Hepatocyte (in vitro differentiated cells): ENCODE measurements at regions not wholly inside any gene's neighbourhood (a gene's known extent, or its start where the extent isn't known, plus 50 kb on each side); places are given as distances from the start of the nearest gene placed in this dataset.

ENCODE experiments used
- DNase-seq: peaks from one replicate; pipeline ENCODE4 v3.0.0-alpha.2; 2016; ENCODE audit warnings: low spot score
- H2AFZ ChIP-seq: fragments of 200-600 bp; sonication (generic); 2 replicates; pipeline ENCODE4 v1.6.0; 2016; ENCODE audit warnings: antibody characterized with exemption, mild to moderate bottlenecking
- H3K27ac ChIP-seq: fragments of 200-600 bp; sonication (generic); 2 replicates; pipeline ENCODE4 v1.5.1; 2016; ENCODE audit warnings: mild to moderate bottlenecking
- H3K27me3 ChIP-seq: fragments of 200-600 bp; sonication (generic); 2 replicates; pipeline ENCODE4 v1.6.1; 2016
- H3K36me3 ChIP-seq: fragments of 200-600 bp; sonication (generic); replicated peaks from 2 replicates; pipeline ENCODE4 v1.5.1; 2016; ENCODE audit warnings: low read depth; ENCODE audit not compliant: insufficient read depth
- H3K4me1 ChIP-seq: fragments of 200-600 bp; sonication (generic); 2 replicates; pipeline ENCODE4 v1.5.1; 2016; ENCODE audit warnings: mild to moderate bottlenecking, moderate library complexity; ENCODE audit not compliant: insufficient read depth
- H3K4me2 ChIP-seq: fragments of 200-600 bp; sonication (generic); 2 replicates; pipeline ENCODE4 v1.6.0; 2016
- H3K4me3 ChIP-seq: fragments of 200-600 bp; sonication (generic); 2 replicates; pipeline ENCODE4 v1.5.1; 2016; ENCODE audit warnings: mild to moderate bottlenecking
- H3K79me2 ChIP-seq: fragments of 200-600 bp; sonication (generic); 2 replicates; pipeline ENCODE4 v1.6.0; 2017; ENCODE audit warnings: mild to moderate bottlenecking
- H3K9me2 ChIP-seq: fragments of 200-600 bp; sonication (generic); replicated peaks from 2 replicates; pipeline ENCODE4 v1.6.0; 2017; ENCODE audit warnings: mild to moderate bottlenecking; ENCODE audit not compliant: insufficient read depth
- H3K9me3 ChIP-seq: fragments of 200-600 bp; sonication (generic); 2 replicates; pipeline ENCODE4 v1.5.1; 2016; ENCODE audit warnings: low read depth, mild to moderate bottlenecking
- H4K20me1 ChIP-seq: fragments of 200-600 bp; sonication (generic); 2 replicates; pipeline ENCODE4 v1.6.0; 2016; ENCODE audit warnings: mild to moderate bottlenecking; ENCODE audit not compliant: insufficient read depth, poor library complexity, severe bottlenecking
- CTCF ChIP-seq: fragments of 200-600 bp; sonication (generic); IDR thresholded peaks from 2 replicates; pipeline ENCODE4 v1.5.1; 2016; ENCODE audit warnings: antibody characterized with exemption, mild to moderate bottlenecking; ENCODE audit not compliant: poor library complexity
- EZH2 ChIP-seq: fragments of 200-600 bp; sonication (generic); IDR thresholded peaks from 2 replicates; pipeline ENCODE4 v1.6.1; 2016; ENCODE audit warnings: antibody characterized with exemption, mild to moderate bottlenecking, borderline replicate concordance
- EZH2phosphoT487 ChIP-seq: fragments of 200-600 bp; sonication (generic); IDR thresholded peaks from one replicate; pipeline ENCODE4 v1.6.1; 2018; ENCODE audit warnings: antibody characterized with exemption, mild to moderate bottlenecking, low read depth, moderate library complexity; ENCODE audit not compliant: unreplicated experiment, severe bottlenecking
- WGBS: methylation state at CpG from one replicate; pipeline ENCODE4 v1.1.6; 2016; ENCODE audit warnings: low lambda C conversion rate; ENCODE audit errors: missing lambda C conversion rate; 5-methylcytosine and 5-hydroxymethylcytosine counted together

DNA sequence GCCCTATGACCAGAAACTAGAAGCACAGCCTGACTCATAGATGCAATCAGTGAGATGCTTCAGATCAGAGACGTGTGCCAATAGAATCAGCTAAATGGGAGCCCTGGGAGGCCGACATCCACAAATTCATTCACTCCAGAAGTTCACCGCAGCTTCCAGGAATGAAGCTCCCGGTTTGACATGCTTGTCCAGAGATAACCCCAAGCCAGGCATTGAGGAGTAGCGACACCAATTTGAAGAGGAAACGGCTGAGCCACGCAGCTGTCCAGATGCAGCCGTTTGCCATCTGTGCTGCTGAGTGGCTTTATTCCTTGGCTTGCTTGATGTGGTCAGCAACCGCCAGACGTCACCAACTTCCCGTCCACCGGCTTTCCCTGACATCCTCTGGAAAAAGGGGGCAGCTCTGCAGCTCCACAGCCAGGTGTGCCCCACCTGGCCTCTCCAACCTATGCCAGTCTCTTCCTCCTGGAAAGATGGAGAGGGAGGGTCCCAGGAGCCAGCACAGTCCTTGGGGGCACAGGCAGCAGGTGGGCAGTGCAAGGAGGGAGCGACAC is 123.9 kb upstream of the OPCML start:
- no peaks in the 10 kb centered on the region for H3K79me2 ChIP-seq
- H4K20me1 ChIP-seq: no peaks in the 10 kb centered on the region
- H3K27ac ChIP-seq: no peak overlapping the region
- peaks cover 15% of the 10 kb centered on the region for H3K27me3 ChIP-seq
- WGBS: 89% methylated on average over 13 of the region's 13 CpGs
- no peak overlapping the region for H3K4me3 ChIP-seq
- no peak overlapping the region for H2AFZ ChIP-seq
- no peak for DNase-seq
- TF ChIP-seq EZH2 (no peak), CTCF (no peak), EZH2phosphoT487 (no peak)
- no peaks in the 10 kb centered on the region for H3K9me3 ChIP-seq
- H3K9me2 ChIP-seq: no peaks in the 10 kb centered on the region
- peaks cover 5% of the 10 kb centered on the region for H3K4me1 ChIP-seq
- H3K4me2 ChIP-seq: no peak overlapping the region
- no peaks in the 10 kb centered on the region for H3K36me3 ChIP-seq

GRCh38 chr11:133654630-133655212 is 122.4 kb upstream of the OPCML start:
- Histone ChIP-seq H3K9me2 (no peaks in the 10 kb centered on the region), H3K27me3 (peaks cover 15% of the 10 kb centered on the region), H3K27ac (no peak overlapping the region), H3K79me2 (no peaks in the 10 kb centered on the region), H3K4me1 (no peaks in the 10 kb centered on the region), H3K36me3 (no peaks in the 10 kb centered on the region), H3K4me3 (no peak overlapping the region), H4K20me1 (no peaks in the 10 kb centered on the region), H3K4me2 (no peak overlapping the region), H3K9me3 (no peaks in the 10 kb centered on the region), H2AFZ (no peak overlapping the region)
- TF ChIP-seq EZH2phosphoT487 (no peak), CTCF (no peak), EZH2 (no peak)
- DNase-seq: no peak
- WGBS: 68% methylated on average over 12 of the region's 12 CpGs

DNA sequence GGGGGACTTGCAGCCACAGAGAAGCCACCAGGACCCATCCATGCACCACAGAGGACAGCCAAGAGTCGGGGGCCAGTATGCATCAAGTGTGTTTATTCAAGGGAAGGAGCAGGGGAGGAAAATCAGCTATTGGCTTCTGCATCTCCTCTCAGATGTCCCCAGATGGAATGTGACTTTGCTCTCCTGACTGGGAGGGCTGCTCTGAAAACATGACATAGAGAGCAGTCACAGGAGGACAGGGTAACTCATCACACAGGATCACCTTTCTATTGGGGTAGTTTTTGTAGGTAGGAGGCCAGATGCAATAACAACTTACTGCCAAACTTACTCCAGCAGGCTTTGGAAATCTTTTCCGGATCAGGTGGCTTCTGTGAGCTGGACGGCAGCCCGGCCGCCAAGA is 121.0 kb upstream of the OPCML start:
- Histone ChIP-seq H3K9me2 (no peaks in the 10 kb centered on the region), H2AFZ (no peak overlapping the region), H3K36me3 (no peaks in the 10 kb centered on the region), H3K4me3 (no peak overlapping the region), H3K79me2 (no peaks in the 10 kb centered on the region), H3K27ac (no peak overlapping the region), H4K20me1 (no peaks in the 10 kb centered on the region), H3K4me2 (no peak overlapping the region), H3K27me3 (peaks cover 15% of the 10 kb centered on the region), H3K9me3 (no peaks in the 10 kb centered on the region), H3K4me1 (no peaks in the 10 kb centered on the region)
- no peak for DNase-seq
- 76% methylated on average over 5 of the region's 5 CpGs for WGBS
- no peak for TF ChIP-seq EZH2phosphoT487
- no peak for TF ChIP-seq CTCF
- no peak for TF ChIP-seq EZH2
